Naive thymus-derived CD4-positive, alpha-beta T cell (primary cell): ENCODE measurements at regions not wholly inside any gene's neighbourhood (a gene's known extent, or its start where the extent isn't known, plus 50 kb on each side); places are given as distances from the start of the nearest gene placed in this dataset.

Experiments used
- ATAC-seq: fragments of 150-1000 bp; cut with Tn5 transposase; 2 replicates; pipeline ENCODE4 v1.10.0; 2021; ENCODE audit warnings: mild to moderate bottlenecking, moderate library complexity
- CTCF ChIA-PET: fragments of 350-600 bp; sonication (Branson Sonifier 250); formaldehyde crosslinking; loops from one replicate; lab custom pipeline; 2021; ENCODE audit warnings: antibody characterized with exemption; lab: Charles Lee
- POLR2A ChIA-PET: fragments of 350-600 bp; sonication (Branson Sonifier 250); formaldehyde crosslinking; loops from one replicate; lab custom pipeline; 2021; ENCODE audit warnings: antibody characterized with exemption, inconsistent platforms; lab: Charles Lee
- DNase-seq, 9 donors: peaks; one replicate each; pipeline versions ENCODE4 v3.0.0 to v3.0.0-alpha.2; 2020 to 2022; ENCODE audit warnings: mixed read lengths in 1 of 9
- H3K27ac ChIP-seq: one replicate; pipeline ENCODE4 v1.7.0; 2013; ENCODE audit warnings: mild to moderate bottlenecking, low read depth, low read length, moderate library complexity
- H3K27me3 ChIP-seq, 2 donors: one replicate each; pipeline ENCODE4 v1.7.0; 2013; ENCODE audit warnings: low read length in 2 of 2, mild to moderate bottlenecking in 2 of 2, moderate library complexity in 2 of 2; ENCODE audit not compliant: control insufficient read depth in 2 of 2, insufficient read depth in 2 of 2
- H3K36me3 ChIP-seq, 3 experiments: 1 replicate in 2 of 3; 2 replicates in 1 of 3; pipeline ENCODE4 v1.7.0; 2013; ENCODE audit warnings: low read length in 3 of 3, mild to moderate bottlenecking in 3 of 3, moderate library complexity in 1 of 3; ENCODE audit not compliant: insufficient read depth in 3 of 3, control insufficient read depth in 2 of 3
- H3K4me1 ChIP-seq, 2 donors: one replicate each; pipeline ENCODE4 v1.7.0; 2013; ENCODE audit warnings: low read length in 2 of 2, mild to moderate bottlenecking in 2 of 2, moderate library complexity in 1 of 2; ENCODE audit not compliant: control insufficient read depth in 2 of 2, insufficient read depth in 2 of 2
- H3K4me3 ChIP-seq: 2 replicates; pipeline ENCODE4 v1.7.0; 2013; ENCODE audit warnings: mild to moderate bottlenecking, low read length
- H3K9me3 ChIP-seq, 3 experiments: 1 replicate in 2 of 3; 2 replicates in 1 of 3; pipeline ENCODE4 v1.7.0; 2013; ENCODE audit warnings: low read length in 3 of 3; ENCODE audit not compliant: control insufficient read depth in 2 of 3
- H3K27ac Mint-ChIP-seq, 9 donors: one replicate each; pipeline ENCODE4 v1.8.0; 2020 to 2022; ENCODE audit warnings: mixed read lengths in 9 of 9, mild to moderate bottlenecking in 8 of 9, moderate library complexity in 5 of 9, inconsistent platforms in 2 of 9
- H3K27me3 Mint-ChIP-seq, 5 donors: one replicate each; pipeline ENCODE4 v1.8.0; 2021 to 2022; ENCODE audit warnings: mixed read lengths in 5 of 5, mild to moderate bottlenecking in 1 of 5
- H3K36me3 Mint-ChIP-seq, 5 donors: one replicate each; pipeline ENCODE4 v1.8.0; 2020 to 2022; ENCODE audit warnings: mixed read lengths in 5 of 5, mild to moderate bottlenecking in 3 of 5, inconsistent platforms in 1 of 5
- H3K4me1 Mint-ChIP-seq, 7 donors: one replicate each; pipeline ENCODE4 v1.8.0; 2020 to 2022; ENCODE audit warnings: mixed read lengths in 7 of 7, mild to moderate bottlenecking in 3 of 7, inconsistent platforms in 1 of 7
- H3K4me3 Mint-ChIP-seq, 10 donors: one replicate each; pipeline ENCODE4 v1.8.0; 2020 to 2022; ENCODE audit warnings: mild to moderate bottlenecking in 10 of 10, mixed read lengths in 10 of 10, moderate library complexity in 6 of 10, inconsistent platforms in 2 of 10
- H3K9me3 Mint-ChIP-seq, 11 donors: one replicate each; pipeline ENCODE4 v1.8.0; 2020 to 2022; ENCODE audit warnings: mixed read lengths in 11 of 11, mild to moderate bottlenecking in 4 of 11, inconsistent platforms in 1 of 11, moderate library complexity in 1 of 11
- intact Hi-C, 2 donors: fragments of 100-400 bp; cut with micrococcal nuclease; formaldehyde crosslinking; loops; one replicate each; pipeline ENCODE4 v1.15.1; 2023

DNA sequence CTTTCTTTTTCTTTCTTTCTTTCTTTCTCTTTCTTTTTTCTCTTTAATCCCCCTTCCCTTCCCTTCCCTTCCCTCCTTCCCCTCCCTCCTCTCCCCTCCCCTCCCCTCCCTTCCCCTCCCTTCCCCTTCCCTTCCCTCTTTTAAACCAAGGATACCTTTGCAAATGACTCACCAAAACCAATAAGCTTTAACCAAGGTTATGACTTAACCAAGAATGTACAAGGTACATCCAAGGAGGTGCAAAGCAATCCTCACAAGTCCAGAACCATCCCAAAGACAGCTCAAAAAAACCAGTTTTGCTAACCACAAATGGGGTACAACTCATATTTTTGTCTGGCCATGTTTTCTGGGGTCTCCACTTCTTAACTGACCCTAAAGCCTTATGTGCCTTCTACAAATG is 174.7 kb upstream of the PPP1R2C start:
- Histone ChIP-seq H3K9me3 (no peaks in the 10 kb centered on the region), H3K36me3 (no peaks in the 10 kb centered on the region), H3K4me1 (peaks cover 14 to 24% of the 10 kb centered on the region in 2 donors), H3K27me3 (no peaks in the 10 kb centered on the region), H3K4me3 (no peak overlapping the region), H3K27ac (no peak overlapping the region)
- Mint-ChIP-seq H3K9me3 (peaks cover 0 to 4% (median 0%) of the 10 kb centered on the region in 11 donors), H3K36me3 (peaks cover 0 to 11% (median 0%) of the 10 kb centered on the region in 5 donors), H3K27ac (no peak overlapping the region), H3K27me3 (no peaks in the 10 kb centered on the region), H3K4me3 (no peak overlapping the region), H3K4me1 (peaks cover 6 to 67% (median 38%) of the 10 kb centered on the region in 7 donors)
- POLR2A ChIA-PET: interaction anchor here (0.6 kb wide), 1 partner anchor 69 kb away, joined by 4 read pairs; no protein-coding TSS in a partner anchor
- intact Hi-C loops: no loop called here
- DNase-seq (no peak), ATAC-seq (no peak)
- CTCF ChIA-PET: no interaction called here

DNA sequence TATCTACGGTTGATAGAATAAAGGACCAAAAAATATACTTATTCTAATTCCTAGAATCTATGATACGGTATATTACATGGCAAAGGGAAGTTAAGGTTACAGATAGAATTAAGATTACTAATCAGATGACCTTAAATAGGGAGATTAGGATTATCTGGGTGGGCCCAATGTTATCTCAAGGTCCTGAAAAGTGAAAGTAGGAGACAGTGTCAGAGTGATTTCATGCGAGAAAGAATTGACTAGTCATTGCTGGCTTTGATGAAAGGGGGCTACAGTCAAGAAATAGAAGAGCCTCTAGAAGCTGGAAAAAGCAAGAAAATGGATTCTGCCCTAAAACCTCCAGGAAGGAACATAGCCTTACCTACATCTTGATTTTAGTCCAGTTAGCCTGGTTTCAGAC is 176.9 kb upstream of the PPP1R2C start:
- intact Hi-C loops: no loop called here
- Mint-ChIP-seq H3K9me3 (peaks cover 0 to 7% (median 0%) of the 10 kb centered on the region in 11 donors), H3K27ac (peak overlapping the region in 1 of 9 donors; percentile 37), H3K4me3 (peak overlapping the region in 3 of 10 donors; percentile 15 to 62 (median 37)), H3K36me3 (peaks cover 0 to 11% (median 0%) of the 10 kb centered on the region in 5 donors), H3K27me3 (no peaks in the 10 kb centered on the region), H3K4me1 (peaks cover 6 to 48% (median 25%) of the 10 kb centered on the region in 7 donors)
- H3K4me1 ChIP-seq: peaks cover 4 to 13% of the 10 kb centered on the region in 2 donors
- no peaks in the 10 kb centered on the region for H3K27me3 ChIP-seq
- H3K9me3 ChIP-seq: no peaks in the 10 kb centered on the region
- POLR2A ChIA-PET: interaction anchor here (1.5 kb wide), 1 partner anchor 10 kb away, joined by 4 read pairs; no protein-coding TSS in a partner anchor
- DNase-seq: no peak
- H3K4me3 ChIP-seq: no peak overlapping the region
- no peak for ATAC-seq
- CTCF ChIA-PET: no interaction called here
- H3K36me3 ChIP-seq: no peaks in the 10 kb centered on the region
- no peak overlapping the region for H3K27ac ChIP-seq

DNA sequence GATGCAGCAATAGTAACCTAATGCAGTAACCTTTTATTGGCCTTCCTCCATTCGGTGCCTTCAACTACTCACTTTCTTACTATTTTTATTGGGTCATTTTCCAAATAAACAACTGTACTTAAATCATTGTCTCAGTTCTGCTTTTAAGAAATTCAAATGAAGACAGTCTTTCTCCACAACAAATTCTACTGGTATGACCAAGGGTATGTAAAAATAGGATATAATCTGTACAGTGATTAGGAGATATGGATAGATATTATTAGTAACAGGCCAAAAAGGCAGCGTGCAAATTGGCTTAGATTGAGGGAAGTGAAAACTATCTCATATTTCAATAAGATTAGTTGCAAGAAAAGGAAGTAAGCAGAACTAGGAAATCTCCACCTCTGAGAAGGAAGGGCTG is 177.4 kb upstream of the PPP1R2C start:
- Mint-ChIP-seq H3K4me3 (peak overlapping the region in 7 of 10 donors; percentile 5 to 62 (median 46)), H3K4me1 (peaks cover 6 to 48% (median 25%) of the 10 kb centered on the region in 7 donors), H3K9me3 (peaks cover 0 to 12% (median 0%) of the 10 kb centered on the region in 11 donors), H3K36me3 (peaks cover 0 to 11% (median 0%) of the 10 kb centered on the region in 5 donors), H3K27me3 (no peaks in the 10 kb centered on the region), H3K27ac (peak overlapping the region in 5 of 9 donors; percentile 13 to 62 (median 37))
- DNase-seq (no peak), ATAC-seq (no peak)
- ChIA-PET POLR2A (interaction anchor here (0.8 kb wide), 1 partner anchor 1153 kb away, joined by 3 read pairs; no protein-coding TSS in a partner anchor), CTCF (interaction anchor here (0.6 to 0.8 kb wide), 2 partner anchors 239 to 1245 kb away, joined by 3 read pairs; no protein-coding TSS in a partner anchor)
- Histone ChIP-seq H3K36me3 (no peaks in the 10 kb centered on the region), H3K27ac (no peak overlapping the region), H3K4me3 (no peak overlapping the region), H3K27me3 (no peaks in the 10 kb centered on the region), H3K9me3 (no peaks in the 10 kb centered on the region), H3K4me1 (peaks cover 0 to 13% of the 10 kb centered on the region in 2 donors)
- intact Hi-C loops: no loop called here

DNA sequence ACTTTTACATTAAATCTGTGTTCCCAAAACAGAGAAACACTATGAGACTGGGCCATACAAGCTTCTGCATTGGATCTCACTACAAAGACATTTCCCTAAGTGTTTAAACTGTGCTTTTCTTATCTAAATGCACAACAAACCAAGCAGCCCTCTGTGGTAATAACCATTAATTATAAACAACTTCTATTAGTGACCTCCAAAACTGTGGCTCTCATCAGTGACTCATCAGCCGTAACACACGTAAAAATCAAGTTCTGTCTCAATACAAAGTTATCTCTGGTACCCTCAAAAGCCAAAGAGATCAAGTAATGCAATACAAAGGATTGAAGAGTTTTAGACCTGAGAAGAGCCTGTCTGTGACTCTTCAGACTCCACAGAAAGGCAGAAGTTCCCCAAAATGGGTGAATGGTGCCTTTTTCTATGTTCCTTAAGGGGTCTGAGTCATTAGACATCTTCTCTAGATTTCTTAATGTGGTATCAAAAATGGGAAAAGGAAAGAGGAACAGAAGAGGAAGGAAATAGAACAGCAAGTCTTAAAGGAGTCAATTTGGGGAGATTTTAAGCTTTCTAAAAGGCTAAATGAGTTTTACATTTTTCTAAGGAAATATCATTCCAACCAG is 189.8 kb upstream of the PPP1R2C start:
- H3K4me1 ChIP-seq: no peaks in the 10 kb centered on the region
- no peaks in the 10 kb centered on the region for H3K36me3 ChIP-seq
- Mint-ChIP-seq H3K27ac (peak overlapping the region in 1 of 9 donors; percentile 20), H3K27me3 (no peaks in the 10 kb centered on the region), H3K4me1 (peaks cover 0 to 7% (median 0%) of the 10 kb centered on the region in 7 donors), H3K36me3 (peaks cover 0 to 4% (median 0%) of the 10 kb centered on the region in 5 donors), H3K9me3 (peaks cover 0 to 6% (median 0%) of the 10 kb centered on the region in 11 donors), H3K4me3 (no peak overlapping the region)
- no peak overlapping the region for H3K27ac ChIP-seq
- no peaks in the 10 kb centered on the region for H3K9me3 ChIP-seq
- no peak overlapping the region for H3K4me3 ChIP-seq
- CTCF ChIA-PET: no interaction called here
- no peak for DNase-seq
- ATAC-seq: no peak
- no peaks in the 10 kb centered on the region for H3K27me3 ChIP-seq
- intact Hi-C loops: no loop called here
- POLR2A ChIA-PET: no interaction called here

DNA sequence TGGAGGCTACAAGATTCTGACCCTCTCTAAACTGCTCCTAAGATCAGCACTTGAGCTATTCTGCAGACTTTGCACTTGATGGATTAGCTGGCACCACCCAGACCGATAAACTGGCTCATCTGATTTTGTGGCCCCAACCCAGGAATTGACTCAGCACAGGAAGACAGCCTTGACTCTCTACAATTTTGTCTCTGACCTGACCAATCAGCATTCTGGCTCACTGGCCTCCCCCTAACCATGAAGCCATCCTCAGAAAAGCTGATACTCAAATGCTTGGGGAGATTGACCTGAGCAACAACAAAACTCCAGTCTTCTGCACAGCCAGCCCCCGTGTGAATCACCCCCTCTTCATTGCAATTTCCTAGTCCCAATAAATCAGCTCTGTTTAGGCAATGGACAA is 195.4 kb upstream of the PPP1R2C start:
- ChIA-PET CTCF (no interaction called here), POLR2A (no interaction called here)
- H3K27ac Mint-ChIP-seq: no peak overlapping the region

DNA sequence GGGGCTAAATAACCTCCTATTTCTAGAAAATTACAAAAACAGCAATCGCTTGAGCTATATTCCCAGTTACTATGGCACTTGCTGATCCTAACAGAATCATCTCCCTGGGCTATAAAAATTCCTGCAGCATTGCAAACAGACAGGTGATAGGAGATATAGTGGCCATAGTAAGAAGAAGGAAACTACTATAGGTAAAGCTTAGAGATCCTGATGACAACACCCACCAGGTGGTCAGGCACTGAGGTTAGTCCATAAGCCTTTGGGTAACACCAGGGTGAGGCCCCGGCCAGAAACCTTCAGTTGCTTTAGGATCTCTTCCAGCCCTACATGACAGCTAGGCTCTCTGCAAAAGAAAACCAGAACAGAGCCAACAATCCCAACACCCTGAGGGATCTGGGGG is 197.9 kb upstream of the PPP1R2C start:
- peaks cover 0 to 11% (median 7%) of the 10 kb centered on the region in 7 donors for H3K4me1 Mint-ChIP-seq
- no peak for ATAC-seq
- no peak overlapping the region for H3K27ac Mint-ChIP-seq
- intact Hi-C loops: no loop called here
- Histone ChIP-seq H3K9me3 (no peaks in the 10 kb centered on the region), H3K4me1 (no peaks in the 10 kb centered on the region), H3K27me3 (no peaks in the 10 kb centered on the region), H3K27ac (no peak overlapping the region), H3K36me3 (no peaks in the 10 kb centered on the region), H3K4me3 (no peak overlapping the region)
- peaks cover 0 to 2% (median 0%) of the 10 kb centered on the region in 5 donors for H3K36me3 Mint-ChIP-seq
- H3K27me3 Mint-ChIP-seq: no peaks in the 10 kb centered on the region
- ChIA-PET POLR2A (no interaction called here), CTCF (no interaction called here)
- H3K9me3 Mint-ChIP-seq: peaks cover 0 to 4% (median 0%) of the 10 kb centered on the region in 11 donors
- DNase-seq: no peak
- no peak overlapping the region for H3K4me3 Mint-ChIP-seq

More for the DNA sequence above, 195.4 kb upstream of the PPP1R2C start:
- H3K9me3 ChIP-seq: no peaks in the 10 kb centered on the region
- intact Hi-C loops: no loop called here
- no peaks in the 10 kb centered on the region for H3K36me3 ChIP-seq
- peaks cover 0 to 2% (median 0%) of the 10 kb centered on the region in 5 donors for H3K36me3 Mint-ChIP-seq
- no peaks in the 10 kb centered on the region for H3K27me3 ChIP-seq
- DNase-seq (no peak), ATAC-seq (no peak)
- no peak overlapping the region for H3K4me3 Mint-ChIP-seq
- no peak overlapping the region for H3K27ac ChIP-seq
- H3K9me3 Mint-ChIP-seq: peaks cover 0 to 7% (median 0%) of the 10 kb centered on the region in 11 donors
- peaks cover 0 to 11% (median 7%) of the 10 kb centered on the region in 7 donors for H3K4me1 Mint-ChIP-seq
- no peak overlapping the region for H3K4me3 ChIP-seq
- no peaks in the 10 kb centered on the region for H3K27me3 Mint-ChIP-seq
- no peaks in the 10 kb centered on the region for H3K4me1 ChIP-seq
